Brain microvascular endothelial cell (primary cell): ENCODE measurements at regions not wholly inside any gene's neighbourhood (a gene's known extent, or its start where the extent isn't known, plus 50 kb on each side); places are given as distances from the start of the nearest gene placed in this dataset.

Source experiments
- DNase-seq: peaks from one replicate; pipeline ENCODE4 v3.0.0-alpha.2; 2020
- H3K27ac ChIP-seq: fragments of 250-450 bp; sonication (Bioruptor Pico); 2 replicates; pipeline ENCODE4 v1.5.1; 2020; ENCODE audit warnings: mild to moderate bottlenecking, moderate library complexity
- H3K27me3 ChIP-seq: fragments of 250-450 bp; sonication (Bioruptor Pico); replicated peaks from 2 replicates; pipeline ENCODE4 v1.5.1; 2020; ENCODE audit warnings: mild to moderate bottlenecking
- H3K36me3 ChIP-seq: fragments of 250-450 bp; sonication (Bioruptor Pico); replicated peaks from 2 replicates; pipeline ENCODE4 v1.5.1; 2020; ENCODE audit warnings: mild to moderate bottlenecking
- H3K4me3 ChIP-seq: 2 replicates; pipeline ENCODE4 v1.5.1; 2011; ENCODE audit warnings: low read depth, mild to moderate bottlenecking, control low read depth, low read length, moderate library complexity
- in situ Hi-C: cut with HindIII; loops from 2 replicates; pipeline ENCODE4 v1.10.0; 2017; ENCODE audit warnings: low sequenced_read_pairs, low pct_ligation_motif_present
- TF ChIP-seq, protein P1 (sequence below): IDR thresholded peaks from 2 replicates; pipeline ENCODE4 v1.5.1; 2011; ENCODE audit warnings: low read depth, mild to moderate bottlenecking, moderate library complexity, low read length, control low read depth, inconsistent platforms; ENCODE audit errors: missing control alignments

DNA sequence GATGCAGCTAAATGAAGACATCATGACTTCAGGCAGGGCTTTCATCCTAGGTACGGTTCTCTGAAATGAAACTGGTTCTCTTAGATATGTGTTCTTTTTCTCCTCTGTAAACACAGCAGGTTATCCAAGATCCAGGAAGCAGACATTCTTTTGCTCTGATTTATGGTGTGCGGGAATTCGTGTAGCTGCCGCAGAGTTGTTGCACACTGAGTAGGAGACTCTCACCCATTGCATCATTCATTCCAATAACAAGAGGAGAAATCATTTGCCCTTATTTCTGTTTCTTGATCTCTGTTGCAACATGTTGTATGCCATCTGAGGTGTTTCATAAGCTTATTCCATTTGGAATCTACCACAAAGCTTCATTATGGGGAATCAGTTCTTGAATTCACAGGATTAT, 133.6 kb upstream of the VCX2 start:
- TF ChIP-seq, protein P1, sequence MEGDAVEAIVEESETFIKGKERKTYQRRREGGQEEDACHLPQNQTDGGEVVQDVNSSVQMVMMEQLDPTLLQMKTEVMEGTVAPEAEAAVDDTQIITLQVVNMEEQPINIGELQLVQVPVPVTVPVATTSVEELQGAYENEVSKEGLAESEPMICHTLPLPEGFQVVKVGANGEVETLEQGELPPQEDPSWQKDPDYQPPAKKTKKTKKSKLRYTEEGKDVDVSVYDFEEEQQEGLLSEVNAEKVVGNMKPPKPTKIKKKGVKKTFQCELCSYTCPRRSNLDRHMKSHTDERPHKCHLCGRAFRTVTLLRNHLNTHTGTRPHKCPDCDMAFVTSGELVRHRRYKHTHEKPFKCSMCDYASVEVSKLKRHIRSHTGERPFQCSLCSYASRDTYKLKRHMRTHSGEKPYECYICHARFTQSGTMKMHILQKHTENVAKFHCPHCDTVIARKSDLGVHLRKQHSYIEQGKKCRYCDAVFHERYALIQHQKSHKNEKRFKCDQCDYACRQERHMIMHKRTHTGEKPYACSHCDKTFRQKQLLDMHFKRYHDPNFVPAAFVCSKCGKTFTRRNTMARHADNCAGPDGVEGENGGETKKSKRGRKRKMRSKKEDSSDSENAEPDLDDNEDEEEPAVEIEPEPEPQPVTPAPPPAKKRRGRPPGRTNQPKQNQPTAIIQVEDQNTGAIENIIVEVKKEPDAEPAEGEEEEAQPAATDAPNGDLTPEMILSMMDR: no peak
- H3K4me3 ChIP-seq: no peak overlapping the region
- H3K27me3 ChIP-seq: no peaks in the 10 kb centered on the region
- no peak overlapping the region for H3K27ac ChIP-seq
- no peak for DNase-seq
- in situ Hi-C loops: no loop called here
- H3K36me3 ChIP-seq: no peaks in the 10 kb centered on the region

DNA sequence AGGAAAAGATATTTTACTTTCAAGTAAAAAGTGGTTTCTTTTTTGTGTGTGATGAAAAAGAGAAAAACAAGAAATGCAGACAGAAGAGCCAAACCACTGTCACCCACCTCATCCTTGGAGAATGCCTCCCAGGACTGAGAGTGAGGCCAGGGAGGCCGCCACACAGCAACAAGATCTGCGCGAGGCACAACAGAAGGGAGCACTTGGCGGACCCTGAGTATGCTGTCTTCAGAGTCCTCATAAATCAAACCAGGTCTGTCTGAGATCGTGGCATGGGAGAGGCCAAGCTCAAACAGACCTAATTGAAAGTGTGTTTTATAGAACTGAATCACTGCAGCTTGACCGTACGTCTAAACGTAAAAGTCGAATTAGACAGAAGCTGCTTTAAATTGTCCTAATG, 134.3 kb upstream of the VCX2 start:
- in situ Hi-C loops: no loop called here
- H3K36me3 ChIP-seq: no peaks in the 10 kb centered on the region
- no peaks in the 10 kb centered on the region for H3K27me3 ChIP-seq
- DNase-seq: no peak
- no peak overlapping the region for H3K4me3 ChIP-seq
- TF ChIP-seq, protein P1: no peak
- H3K27ac ChIP-seq: no peak overlapping the region

DNA sequence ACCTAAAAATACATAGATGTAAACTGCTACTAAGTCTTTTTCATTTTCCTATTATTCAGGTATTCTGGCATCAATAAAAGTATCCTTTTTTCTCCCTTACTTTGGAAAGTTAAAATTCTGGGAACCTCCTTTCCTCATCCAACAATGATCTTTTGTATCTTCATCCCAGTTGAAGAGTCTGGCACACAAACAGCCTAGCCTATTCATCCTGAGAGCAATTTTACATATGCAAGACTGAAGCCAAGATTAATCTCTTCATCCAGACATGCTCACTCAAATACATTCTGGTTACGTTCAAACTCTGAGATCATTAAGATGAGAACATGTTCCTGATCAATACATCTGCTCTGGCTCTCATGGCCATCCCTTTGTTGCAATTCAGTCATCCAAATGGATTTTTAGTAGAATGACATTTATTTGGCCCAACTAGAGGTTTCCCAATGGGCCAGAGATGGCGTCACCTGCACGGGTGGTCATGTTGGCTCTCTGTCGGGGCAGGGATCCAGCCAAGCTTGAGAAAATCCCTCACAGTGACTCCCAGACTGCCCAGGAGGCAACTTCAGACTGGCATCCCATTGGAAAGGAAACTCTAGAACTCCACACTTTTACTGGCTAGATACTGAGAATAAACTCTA, 135.3 kb upstream of the VCX2 start:
- no peak for DNase-seq
- TF ChIP-seq, protein P1: no peak
- Histone ChIP-seq H3K36me3 (no peaks in the 10 kb centered on the region), H3K27ac (no peak overlapping the region), H3K27me3 (no peaks in the 10 kb centered on the region), H3K4me3 (no peak overlapping the region)
- in situ Hi-C loops: no loop called here

GRCh38 chrX:8310409-8310808, 139.3 kb upstream of the VCX2 start:
- no peak overlapping the region for H3K27ac ChIP-seq
- DNase-seq: no peak
- TF ChIP-seq, protein P1: no peak
- no peak overlapping the region for H3K4me3 ChIP-seq
- no peaks in the 10 kb centered on the region for H3K36me3 ChIP-seq
- H3K27me3 ChIP-seq: no peaks in the 10 kb centered on the region
- in situ Hi-C loops: no loop called here

GRCh38 chrX:8313844-8314243, 142.8 kb upstream of the VCX2 start:
- H3K27ac ChIP-seq: no peak overlapping the region
- H3K36me3 ChIP-seq: no peaks in the 10 kb centered on the region
- H3K27me3 ChIP-seq: no peaks in the 10 kb centered on the region
- H3K4me3 ChIP-seq: no peak overlapping the region
- TF ChIP-seq, protein P1: no peak
- no peak for DNase-seq
- in situ Hi-C loops: no loop called here

- H3K27ac ChIP-seq: no peak overlapping the region
- H3K36me3 ChIP-seq: no peaks in the 10 kb centered on the region
- TF ChIP-seq, protein P1: no peak
- no peak for DNase-seq
- no peak overlapping the region for H3K4me3 ChIP-seq
- no peaks in the 10 kb centered on the region for H3K27me3 ChIP-seq
- in situ Hi-C loops: no loop called here
Measured at GRCh38 chrX:8314881-8315280, 143.8 kb upstream of the VCX2 start.
